ENCODE measurements at regions not wholly inside any gene's neighbourhood (a gene's known extent, or its start where the extent isn't known, plus 50 kb on each side); places are given as distances from the start of the nearest gene placed in this dataset.

DNA sequence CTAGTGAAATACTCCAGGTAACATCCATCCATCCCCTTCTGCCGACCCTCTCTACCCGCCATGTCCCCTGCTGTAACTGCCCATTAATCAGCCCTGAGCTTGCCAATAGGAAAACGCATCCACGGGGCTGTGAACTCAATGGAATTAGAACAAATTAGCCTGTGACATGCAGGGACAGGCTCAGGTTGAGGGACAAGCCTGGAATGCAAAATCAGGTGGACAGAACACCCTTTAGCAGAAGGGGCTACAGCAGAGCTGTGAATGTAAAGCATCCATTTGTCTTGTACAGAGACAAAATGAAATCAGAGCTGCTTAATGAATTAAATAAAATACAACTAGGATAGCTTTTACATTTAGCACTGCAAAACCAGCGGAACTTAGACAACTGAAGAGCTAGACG is 187.3 kb upstream of the SASH1 start:
- TF ChIP-seq PHF8 (conservative IDR thresholded peaks at IDR 0.05; ENCODE audit: low read depth, low read length), result no peak
- no peak for TF ChIP-seq TAF1 (IDR thresholded peaks at IDR 0.05; ENCODE audit: low read depth, low read length)
- TF ChIP-seq POLR2A (IDR thresholded peaks at IDR 0.05; ENCODE audit: control extremely low read depth in 1 of 2, low read depth in 2 of 2, low read length in 2 of 2), result no peak
- TF ChIP-seq EZH2 (IDR thresholded peaks at IDR 0.05; ENCODE audit: low read depth, low read length, severe bottlenecking), result no peak
- TF ChIP-seq CHD1 (IDR thresholded peaks at IDR 0.05; ENCODE audit: low read depth, low read length), result no peak
- no peak for TF ChIP-seq KDM5A (IDR thresholded peaks at IDR 0.05; ENCODE audit: low read length)
- TF ChIP-seq, protein P1, sequence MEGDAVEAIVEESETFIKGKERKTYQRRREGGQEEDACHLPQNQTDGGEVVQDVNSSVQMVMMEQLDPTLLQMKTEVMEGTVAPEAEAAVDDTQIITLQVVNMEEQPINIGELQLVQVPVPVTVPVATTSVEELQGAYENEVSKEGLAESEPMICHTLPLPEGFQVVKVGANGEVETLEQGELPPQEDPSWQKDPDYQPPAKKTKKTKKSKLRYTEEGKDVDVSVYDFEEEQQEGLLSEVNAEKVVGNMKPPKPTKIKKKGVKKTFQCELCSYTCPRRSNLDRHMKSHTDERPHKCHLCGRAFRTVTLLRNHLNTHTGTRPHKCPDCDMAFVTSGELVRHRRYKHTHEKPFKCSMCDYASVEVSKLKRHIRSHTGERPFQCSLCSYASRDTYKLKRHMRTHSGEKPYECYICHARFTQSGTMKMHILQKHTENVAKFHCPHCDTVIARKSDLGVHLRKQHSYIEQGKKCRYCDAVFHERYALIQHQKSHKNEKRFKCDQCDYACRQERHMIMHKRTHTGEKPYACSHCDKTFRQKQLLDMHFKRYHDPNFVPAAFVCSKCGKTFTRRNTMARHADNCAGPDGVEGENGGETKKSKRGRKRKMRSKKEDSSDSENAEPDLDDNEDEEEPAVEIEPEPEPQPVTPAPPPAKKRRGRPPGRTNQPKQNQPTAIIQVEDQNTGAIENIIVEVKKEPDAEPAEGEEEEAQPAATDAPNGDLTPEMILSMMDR (IDR thresholded peaks at IDR 0.05; ENCODE audit: control extremely low read depth in 1 of 3, insufficient read depth in 1 of 3, low read depth in 1 of 3, low read length in 3 of 3), result no peak
- TF ChIP-seq YY1 (IDR thresholded peaks at IDR 0.05; ENCODE audit: low read depth, low read length), result no peak
- TF ChIP-seq SIN3A (conservative IDR thresholded peaks at IDR 0.05 in 1 of 2, IDR thresholded peaks at IDR 0.05 in 1 of 2; ENCODE audit: low read depth in 1 of 2, low read length in 2 of 2), result no peak
- TF ChIP-seq NANOG (IDR thresholded peaks at IDR 0.05; ENCODE audit: insufficient read depth, low read depth, low read length, poor library complexity, severe bottlenecking), result no peak

Data from H1 (cell line).